ENCODE measurements at regions not wholly inside any gene's neighbourhood (a gene's known extent, or its start where the extent isn't known, plus 50 kb on each side); places are given as distances from the start of the nearest gene placed in this dataset.

GRCh38 chr7:132666774-132667172 lies 90.5 kb upstream of the PLXNA4 start:
- no peak for TF ChIP-seq CTCF (conservative IDR thresholded peaks at IDR 0.05; ENCODE audit: low read length)
- no peak for TF ChIP-seq EZH2phosphoT487 (IDR thresholded peaks at IDR 0.05; ENCODE audit: borderline replicate concordance, low read depth, low read length)

All from OCI-LY7 (cell line).